ENCODE measurements at regions not wholly inside any gene's neighbourhood (a gene's known extent, or its start where the extent isn't known, plus 50 kb on each side); places are given as distances from the start of the nearest gene placed in this dataset.

DNA sequence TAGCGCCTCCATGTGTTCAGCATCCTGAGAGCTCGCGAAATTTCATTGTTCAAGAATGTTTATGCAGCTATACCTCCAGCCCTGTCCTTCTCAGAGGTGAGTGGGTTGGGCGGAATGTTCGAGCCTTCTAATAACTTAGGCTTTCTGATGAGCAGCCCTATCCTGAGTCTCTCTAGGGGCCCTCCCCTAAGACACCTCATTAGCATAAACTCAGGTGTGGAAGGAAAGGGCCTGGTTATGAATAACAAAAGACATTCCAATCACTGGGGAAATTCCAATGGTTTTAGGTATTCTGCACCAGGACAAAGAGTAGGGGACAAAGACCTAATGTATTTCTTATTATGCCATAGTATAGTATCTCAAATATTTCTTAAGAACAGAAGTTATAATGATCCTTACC, 138.1 kb upstream of the PDZRN3 start:
- TF ChIP-seq, protein P1, sequence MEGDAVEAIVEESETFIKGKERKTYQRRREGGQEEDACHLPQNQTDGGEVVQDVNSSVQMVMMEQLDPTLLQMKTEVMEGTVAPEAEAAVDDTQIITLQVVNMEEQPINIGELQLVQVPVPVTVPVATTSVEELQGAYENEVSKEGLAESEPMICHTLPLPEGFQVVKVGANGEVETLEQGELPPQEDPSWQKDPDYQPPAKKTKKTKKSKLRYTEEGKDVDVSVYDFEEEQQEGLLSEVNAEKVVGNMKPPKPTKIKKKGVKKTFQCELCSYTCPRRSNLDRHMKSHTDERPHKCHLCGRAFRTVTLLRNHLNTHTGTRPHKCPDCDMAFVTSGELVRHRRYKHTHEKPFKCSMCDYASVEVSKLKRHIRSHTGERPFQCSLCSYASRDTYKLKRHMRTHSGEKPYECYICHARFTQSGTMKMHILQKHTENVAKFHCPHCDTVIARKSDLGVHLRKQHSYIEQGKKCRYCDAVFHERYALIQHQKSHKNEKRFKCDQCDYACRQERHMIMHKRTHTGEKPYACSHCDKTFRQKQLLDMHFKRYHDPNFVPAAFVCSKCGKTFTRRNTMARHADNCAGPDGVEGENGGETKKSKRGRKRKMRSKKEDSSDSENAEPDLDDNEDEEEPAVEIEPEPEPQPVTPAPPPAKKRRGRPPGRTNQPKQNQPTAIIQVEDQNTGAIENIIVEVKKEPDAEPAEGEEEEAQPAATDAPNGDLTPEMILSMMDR (IDR thresholded peaks at IDR 0.05), result no peak
- TF ChIP-seq POLR2A (IDR thresholded peaks at IDR 0.05), result no peak

Data from Peyer's patch (tissue), 4 donors.